Ishikawa (cell line): ENCODE measurements at regions not wholly inside any gene's neighbourhood (a gene's known extent, or its start where the extent isn't known, plus 50 kb on each side); places are given as distances from the start of the nearest gene placed in this dataset.

Experiments used
- CEBPB ChIP-seq: IDR thresholded peaks from 2 replicates; pipeline ENCODE4 v1.6.1; 2012
- EGR1 ChIP-seq: IDR thresholded peaks from 2 replicates; pipeline ENCODE4 v1.6.1; 2012
- EP300 ChIP-seq: IDR thresholded peaks from 2 replicates; pipeline ENCODE4 v1.6.1; 2012; ENCODE audit warnings: borderline replicate concordance
- NFIC ChIP-seq: IDR thresholded peaks from 2 replicates; pipeline ENCODE4 v1.6.1; 2012
- RAD21 ChIP-seq: IDR thresholded peaks from 2 replicates; pipeline ENCODE4 v1.6.1; 2012; ENCODE audit warnings: low read depth
- TAF1 ChIP-seq: IDR thresholded peaks from 2 replicates; pipeline ENCODE4 v1.6.1; 2012; ENCODE audit warnings: low read depth, mild to moderate bottlenecking
- TCF12 ChIP-seq: IDR thresholded peaks from 2 replicates; pipeline ENCODE4 v1.6.1; 2012; ENCODE audit warnings: low read depth
- TEAD4 ChIP-seq: IDR thresholded peaks from 2 replicates; pipeline ENCODE4 v1.6.1; 2012
- ZBTB7A ChIP-seq: IDR thresholded peaks from 2 replicates; pipeline ENCODE4 v1.6.1; 2012; ENCODE audit warnings: low read depth

GRCh38 chr4:146577111-146577510 is 55.4 kb upstream of the SLC10A7 start:
- TF ChIP-seq EP300 (no peak), RAD21 (no peak), TEAD4 (no peak), NFIC (no peak), ZBTB7A (no peak)

- no peak for TF ChIP-seq ZBTB7A
- no peak for TF ChIP-seq EP300
- TF ChIP-seq TCF12, result no peak
- peak; percentile 35; the same call in 1 of the 2 replicates for TF ChIP-seq RAD21
- no peak for TF ChIP-seq TAF1
These were observed 55.8 kb upstream of the POU4F2 start for GRCh38 chr4:146582864-146583263.

- TF ChIP-seq EGR1 (no peak), CEBPB (peak; percentile 87)
These were observed 52.8 kb upstream of the POU4F2 start for GRCh38 chr4:146585761-146586333.
